ENCODE measurements at regions not wholly inside any gene's neighbourhood (a gene's known extent, or its start where the extent isn't known, plus 50 kb on each side); places are given as distances from the start of the nearest gene placed in this dataset.

GRCh38 chr5:62829604-62829986 lies 251.0 kb downstream of the LRRC70 start:
- TF ChIP-seq RAD21 (IDR thresholded peaks at IDR 0.05; ENCODE audit: low read length) (no peak), POLR2A (IDR thresholded peaks at IDR 0.05; ENCODE audit: low read depth, low read length) (no peak), CTCF (conservative IDR thresholded peaks at IDR 0.05; ENCODE audit: low read depth, low read length) (no peak), RFX5 (IDR thresholded peaks at IDR 0.05; ENCODE audit: low read depth, low read length) (no peak), MXI1 (IDR thresholded peaks at IDR 0.05; ENCODE audit: borderline replicate concordance, low read depth, low read length) (no peak), SMC3 (IDR thresholded peaks at IDR 0.05; ENCODE audit: low read depth, low read length) (no peak), RCOR1 (IDR thresholded peaks at IDR 0.05; ENCODE audit: insufficient replicate concordance, low read length) (no peak), FOS (IDR thresholded peaks at IDR 0.05; ENCODE audit: low read depth, low read length) (no peak), USF2 (IDR thresholded peaks at IDR 0.05; ENCODE audit: low read depth, low read length) (no peak), BHLHE40 (IDR thresholded peaks at IDR 0.05; ENCODE audit: low read depth, low read length) (no peak), CEBPB (IDR thresholded peaks at IDR 0.05; ENCODE audit: low read depth, low read length) (no peak), MAFK (IDR thresholded peaks at IDR 0.05; ENCODE audit: low read depth, low read length) (no peak), NFE2L2 (IDR thresholded peaks at IDR 0.05; ENCODE audit: low read depth, low read length) (no peak)

All from IMR-90 (cell line).